ENCODE measurements at regions not wholly inside any gene's neighbourhood (a gene's known extent, or its start where the extent isn't known, plus 50 kb on each side); places are given as distances from the start of the nearest gene placed in this dataset.

- TF ChIP-seq, protein P1, sequence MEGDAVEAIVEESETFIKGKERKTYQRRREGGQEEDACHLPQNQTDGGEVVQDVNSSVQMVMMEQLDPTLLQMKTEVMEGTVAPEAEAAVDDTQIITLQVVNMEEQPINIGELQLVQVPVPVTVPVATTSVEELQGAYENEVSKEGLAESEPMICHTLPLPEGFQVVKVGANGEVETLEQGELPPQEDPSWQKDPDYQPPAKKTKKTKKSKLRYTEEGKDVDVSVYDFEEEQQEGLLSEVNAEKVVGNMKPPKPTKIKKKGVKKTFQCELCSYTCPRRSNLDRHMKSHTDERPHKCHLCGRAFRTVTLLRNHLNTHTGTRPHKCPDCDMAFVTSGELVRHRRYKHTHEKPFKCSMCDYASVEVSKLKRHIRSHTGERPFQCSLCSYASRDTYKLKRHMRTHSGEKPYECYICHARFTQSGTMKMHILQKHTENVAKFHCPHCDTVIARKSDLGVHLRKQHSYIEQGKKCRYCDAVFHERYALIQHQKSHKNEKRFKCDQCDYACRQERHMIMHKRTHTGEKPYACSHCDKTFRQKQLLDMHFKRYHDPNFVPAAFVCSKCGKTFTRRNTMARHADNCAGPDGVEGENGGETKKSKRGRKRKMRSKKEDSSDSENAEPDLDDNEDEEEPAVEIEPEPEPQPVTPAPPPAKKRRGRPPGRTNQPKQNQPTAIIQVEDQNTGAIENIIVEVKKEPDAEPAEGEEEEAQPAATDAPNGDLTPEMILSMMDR (optimal IDR thresholded peaks at IDR 0.05 in 1 of 3, IDR thresholded peaks at IDR 0.05 in 1 of 3, conservative IDR thresholded peaks at IDR 0.05 in 1 of 3; ENCODE audit: extremely low read depth in 1 of 3, insufficient read depth in 2 of 3, low read length in 3 of 3), result no peak
- TF ChIP-seq EZH2 (IDR thresholded peaks at IDR 0.05; ENCODE audit: low read length), result no peak
These were observed 223.7 kb upstream of the TRIB2 start for GRCh38 chr2:12493031-12493513.
